ENCODE measurements at regions not wholly inside any gene's neighbourhood (a gene's known extent, or its start where the extent isn't known, plus 50 kb on each side); places are given as distances from the start of the nearest gene placed in this dataset.

DNA sequence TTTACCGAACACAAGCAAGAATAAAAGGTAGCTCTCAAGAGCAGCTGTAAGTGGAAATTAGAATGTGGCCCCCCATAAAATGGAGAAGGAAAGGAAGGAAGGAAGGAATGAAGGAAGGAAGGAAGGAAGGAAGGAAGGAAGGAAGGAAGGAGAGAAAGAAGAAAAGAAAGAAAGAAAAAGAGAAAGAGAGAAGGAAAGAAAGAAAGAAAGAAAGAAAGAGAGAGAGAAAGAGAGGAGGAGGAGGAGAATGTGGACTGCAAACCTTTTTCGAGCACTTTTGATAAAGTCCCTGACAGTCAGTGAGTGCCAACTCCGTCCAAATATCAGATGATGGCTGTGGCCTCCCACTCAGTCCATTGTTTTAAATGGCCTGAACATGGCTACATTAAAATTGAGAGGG is 53.8 kb upstream of the SNX2 start:
- TF ChIP-seq POLR2A (IDR thresholded peaks at IDR 0.05) (no peak), POLR2AphosphoS5 (IDR thresholded peaks at IDR 0.05) (no peak)
- TF ChIP-seq, protein P1, sequence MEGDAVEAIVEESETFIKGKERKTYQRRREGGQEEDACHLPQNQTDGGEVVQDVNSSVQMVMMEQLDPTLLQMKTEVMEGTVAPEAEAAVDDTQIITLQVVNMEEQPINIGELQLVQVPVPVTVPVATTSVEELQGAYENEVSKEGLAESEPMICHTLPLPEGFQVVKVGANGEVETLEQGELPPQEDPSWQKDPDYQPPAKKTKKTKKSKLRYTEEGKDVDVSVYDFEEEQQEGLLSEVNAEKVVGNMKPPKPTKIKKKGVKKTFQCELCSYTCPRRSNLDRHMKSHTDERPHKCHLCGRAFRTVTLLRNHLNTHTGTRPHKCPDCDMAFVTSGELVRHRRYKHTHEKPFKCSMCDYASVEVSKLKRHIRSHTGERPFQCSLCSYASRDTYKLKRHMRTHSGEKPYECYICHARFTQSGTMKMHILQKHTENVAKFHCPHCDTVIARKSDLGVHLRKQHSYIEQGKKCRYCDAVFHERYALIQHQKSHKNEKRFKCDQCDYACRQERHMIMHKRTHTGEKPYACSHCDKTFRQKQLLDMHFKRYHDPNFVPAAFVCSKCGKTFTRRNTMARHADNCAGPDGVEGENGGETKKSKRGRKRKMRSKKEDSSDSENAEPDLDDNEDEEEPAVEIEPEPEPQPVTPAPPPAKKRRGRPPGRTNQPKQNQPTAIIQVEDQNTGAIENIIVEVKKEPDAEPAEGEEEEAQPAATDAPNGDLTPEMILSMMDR (IDR thresholded peaks at IDR 0.05): no peak

All from transverse colon (tissue), 4 donors.